ENCODE measurements at regions not wholly inside any gene's neighbourhood (a gene's known extent, or its start where the extent isn't known, plus 50 kb on each side); places are given as distances from the start of the nearest gene placed in this dataset.

DNA sequence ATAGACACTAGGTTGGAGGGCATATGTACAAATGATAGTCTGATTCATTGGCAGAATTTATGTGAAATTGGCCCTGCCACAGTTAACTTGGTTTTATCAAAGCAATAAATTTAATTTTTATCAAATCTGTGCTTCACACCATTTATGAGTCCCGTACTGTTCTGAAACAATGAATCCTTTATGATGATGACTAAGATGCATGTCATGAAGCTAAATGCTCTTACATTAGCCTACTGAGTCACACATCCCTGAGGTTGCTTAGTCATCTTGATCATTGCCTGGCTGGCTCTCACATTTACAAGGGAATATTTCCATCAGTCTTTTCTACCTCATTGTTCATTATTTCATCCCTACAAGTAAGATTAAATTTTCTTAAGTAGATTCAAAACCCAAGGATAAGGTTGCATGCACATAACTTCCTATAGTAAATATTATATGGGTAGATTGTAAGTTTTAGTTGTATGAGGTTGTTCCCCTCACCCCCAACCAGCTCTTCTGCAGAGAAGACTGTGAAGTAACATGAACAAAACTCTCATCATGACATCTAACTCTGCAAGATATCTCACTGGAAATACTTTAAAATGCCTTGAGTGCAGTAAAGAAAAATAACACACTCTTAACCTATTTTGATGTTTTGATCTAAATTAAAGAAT, 170.7 kb downstream of the CYB561 start:
- Histone ChIP-seq H2AFZ (no peak overlapping the region), H3K4me2 (peak overlapping the region; percentile 45), H3K9me3 (ENCODE audit: insufficient read depth, low read depth) (peaks cover 5% of the 10 kb centered on the region; the same call in 1 of the 2 replicates), H4K20me1 (ENCODE audit: insufficient read depth) (no peaks in the 10 kb centered on the region), H3K27me3 (ENCODE audit: insufficient read depth, low read depth) (no peaks in the 10 kb centered on the region), H3K79me2 (ENCODE audit: low read depth) (peaks cover 59% of the 10 kb centered on the region; the same call in 1 of the 2 replicates), H3K4me1 (replicated peaks; ENCODE audit: insufficient read depth) (peaks cover 35% of the 10 kb centered on the region), H3K4me3 (no peak overlapping the region), H3K9me2 (ENCODE audit: insufficient read depth) (no peaks in the 10 kb centered on the region), H3F3A (ENCODE audit: insufficient read depth, low read depth) (peaks cover 18% of the 10 kb centered on the region), H3K36me3 (ENCODE audit: low read depth) (peaks cover 26% of the 10 kb centered on the region), H3K27ac (peak overlapping the region; percentile 87)
- no TSS peak for BruUV-seq (replicated peaks)
- CTCF ChIA-PET: no interaction called here
- TF ChIP-seq CTCF (conservative IDR thresholded peaks at IDR 0.05) (no peak), EZH2 (IDR thresholded peaks at IDR 0.05; ENCODE audit: low read depth) (no peak)
- DNase-seq: peak; percentile 32 to 95
- POLR2A ChIA-PET (ENCODE audit: unreplicated experiment): interaction anchor here (0.5 to 0.6 kb wide), 2 partner anchors 12 to 654 kb away, joined by 6 to 7 read pairs; no protein-coding TSS in a partner anchor
- intact Hi-C loops (cut with micrococcal nuclease; ENCODE audit: unreplicated experiment): no loop called here

DNA sequence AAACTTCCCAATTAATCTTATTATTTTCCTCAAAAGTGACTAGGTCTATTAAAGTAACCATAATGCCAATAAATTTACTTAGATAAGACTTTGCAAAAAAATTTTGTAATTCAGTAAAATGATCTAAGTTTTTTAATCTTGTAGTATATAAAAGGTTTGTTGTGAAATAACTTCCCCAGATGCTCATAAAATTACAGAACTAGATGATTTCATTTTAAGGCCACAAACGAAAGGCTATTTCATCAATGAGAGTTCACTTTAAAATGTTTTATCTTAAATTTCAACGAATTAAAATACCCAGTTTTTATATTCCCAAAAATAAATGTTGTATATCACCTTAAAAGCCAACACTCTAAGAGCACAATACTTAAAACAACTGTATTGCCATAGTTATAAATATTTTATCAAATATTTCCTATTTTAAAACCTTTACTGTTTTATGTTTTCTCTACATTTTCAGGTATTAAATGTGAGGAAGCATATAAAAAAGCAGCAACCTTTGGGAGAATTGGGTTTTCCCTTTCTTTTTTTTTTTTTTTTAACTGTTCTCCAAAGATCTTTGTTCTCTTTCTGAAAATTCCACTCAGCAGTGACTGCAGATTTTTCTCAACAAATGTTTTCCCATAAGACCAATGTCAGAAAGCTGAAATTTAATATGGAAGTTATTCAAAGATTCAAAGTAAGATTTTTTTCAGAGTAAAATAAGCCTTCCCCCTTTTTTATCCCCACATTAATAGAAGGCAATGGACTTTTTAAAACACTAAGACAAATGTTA, 169.9 kb downstream of the CYB561 start:
- Histone ChIP-seq H3K4me3 (no peak overlapping the region), H3K9me2 (ENCODE audit: insufficient read depth) (no peaks in the 10 kb centered on the region), H3K79me2 (ENCODE audit: low read depth) (peaks cover 54% of the 10 kb centered on the region; the same call in 1 of the 2 replicates), H3F3A (ENCODE audit: insufficient read depth, low read depth) (peaks cover 15% of the 10 kb centered on the region), H3K27ac (peak overlapping the region; percentile 87), H3K4me2 (peak overlapping the region; percentile 33), H2AFZ (no peak overlapping the region), H3K36me3 (ENCODE audit: low read depth) (peaks cover 30% of the 10 kb centered on the region), H3K4me1 (replicated peaks; ENCODE audit: insufficient read depth) (peaks cover 35% of the 10 kb centered on the region), H3K9me3 (ENCODE audit: insufficient read depth, low read depth) (peaks cover 5% of the 10 kb centered on the region; the same call in 1 of the 2 replicates), H3K27me3 (ENCODE audit: insufficient read depth, low read depth) (no peaks in the 10 kb centered on the region), H4K20me1 (ENCODE audit: insufficient read depth) (no peaks in the 10 kb centered on the region)
- intact Hi-C loops (cut with micrococcal nuclease; ENCODE audit: unreplicated experiment): no loop called here
- DNase-seq: no peak
- POLR2A ChIA-PET (ENCODE audit: unreplicated experiment): interaction anchor here (0.6 kb wide), 1 partner anchor 655 kb away, joined by 6 read pairs; no protein-coding TSS in a partner anchor
- TF ChIP-seq EZH2 (IDR thresholded peaks at IDR 0.05; ENCODE audit: low read depth) (no peak), CTCF (conservative IDR thresholded peaks at IDR 0.05) (no peak)
- BruUV-seq (replicated peaks): no TSS peak
- CTCF ChIA-PET: no interaction called here

GRCh38 chr17:63276821-63277220, 169.3 kb downstream of the CYB561 start:
- no peak overlapping the region for H3K4me3 ChIP-seq
- no peak overlapping the region for H3K4me2 ChIP-seq
- peaks cover 30% of the 10 kb centered on the region for H3K36me3 ChIP-seq (ENCODE audit: low read depth)
- H3K4me1 ChIP-seq (replicated peaks; ENCODE audit: insufficient read depth): peaks cover 35% of the 10 kb centered on the region
- no peaks in the 10 kb centered on the region for H3K9me2 ChIP-seq (ENCODE audit: insufficient read depth)
- peaks cover 52% of the 10 kb centered on the region; the same call in 1 of the 2 replicates for H3K79me2 ChIP-seq (ENCODE audit: low read depth)
- intact Hi-C loops (cut with micrococcal nuclease; ENCODE audit: unreplicated experiment): no loop called here
- BruUV-seq (replicated peaks): no TSS peak
- no peaks in the 10 kb centered on the region for H4K20me1 ChIP-seq (ENCODE audit: insufficient read depth)
- no peak for DNase-seq
- peaks cover 15% of the 10 kb centered on the region for H3F3A ChIP-seq (ENCODE audit: insufficient read depth, low read depth)
- H3K9me3 ChIP-seq (ENCODE audit: insufficient read depth, low read depth): peaks cover 4% of the 10 kb centered on the region; the same call in 1 of the 2 replicates
- ChIA-PET CTCF (interaction anchor here (0.6 to 0.7 kb wide), 2 partner anchors 14 to 651 kb away, joined by 4 read pairs; no protein-coding TSS in a partner anchor), POLR2A (ENCODE audit: unreplicated experiment) (no interaction called here)
- no peak overlapping the region for H2AFZ ChIP-seq
- peak overlapping the region; percentile 87; the same call in 1 of the 2 replicates for H3K27ac ChIP-seq
- H3K27me3 ChIP-seq (ENCODE audit: insufficient read depth, low read depth): no peaks in the 10 kb centered on the region
- no peak for TF ChIP-seq EZH2 (IDR thresholded peaks at IDR 0.05; ENCODE audit: low read depth)
- TF ChIP-seq CTCF (conservative IDR thresholded peaks at IDR 0.05): no peak
